K562 (cell line): ENCODE measurements at regions not wholly inside any gene's neighbourhood (a gene's known extent, or its start where the extent isn't known, plus 50 kb on each side); places are given as distances from the start of the nearest gene placed in this dataset.

Experiments
- ATAC-seq: fragments of 200-7000 bp; cut with Tn5 transposase; 3 replicates; pipeline ENCODE4 v1.9.1; 2020; ENCODE audit warnings: moderate library complexity
- BruUV-seq: library from RNA; stranded (reverse); fragments of 400-500 nt; replicated peaks from 2 replicates; lab custom pipeline; 2021; lab: Mats Ljungman, UMichigan
- CTCF ChIA-PET: fragments of 300-600 bp; formaldehyde crosslinking; extraction: SDS; loops from one replicate; lab custom pipeline; 2021; ENCODE audit warnings: low intra/inter-chr PET ratio; lab: Yijun Ruan, JAX
- POLR2A ChIA-PET: fragments of 300-600, 350-650 bp; sonication (Branson Sonifier 250); formaldehyde crosslinking; extraction: SDS; loops from one replicate; lab custom pipeline; 2021; ENCODE audit warnings: antibody characterized with exemption, inconsistent platforms; lab: Yijun Ruan, JAX
- DNase-seq, 4 experiments: peaks; one replicate each; pipeline versions ENCODE4 v3.0.0 to v3.0.0-alpha.2; 2011 to 2018; ENCODE audit warnings: low spot score in 3 of 4, mixed read lengths in 3 of 4; ENCODE audit errors: extremely low read depth in 1 of 4
- FAIRE-seq: peaks from 2 replicates; lab custom pipeline; 2011; peaks lifted over from hg19 to GRCh38; lab: Jason Lieb, UNC
- H2AFZ ChIP-seq: 2 replicates; pipeline ENCODE4 v1.6.0; 2011; ENCODE audit warnings: low read depth, low read length, control low read depth, inconsistent platforms
- H3K27ac ChIP-seq: fragments of 200-600 bp; 3 replicates; pipeline ENCODE4 v1.8.0; 2011; ENCODE audit warnings: low read depth, mild to moderate bottlenecking, control low read depth, inconsistent platforms, low read length, moderate library complexity, mixed read lengths; ENCODE audit errors: extremely low read depth
- H3K27me3 ChIP-seq, 2 experiments: fragments of 300-600 bp in 1 of 2; 2 replicates in 1 of 2; 3 replicates in 1 of 2; pipeline versions ENCODE4 v1.6.0 to v1.8.0; 2011; ENCODE audit warnings: inconsistent platforms in 2 of 2, low read length in 2 of 2, mild to moderate bottlenecking in 1 of 2, mixed read lengths in 1 of 2, moderate library complexity in 1 of 2; ENCODE audit not compliant: control insufficient read depth in 2 of 2, insufficient read depth in 2 of 2
- H3K36me3 ChIP-seq: fragments of 300-600 bp; 3 replicates; pipeline ENCODE4 v1.8.0; 2011; ENCODE audit warnings: mild to moderate bottlenecking, low read length, inconsistent platforms; ENCODE audit not compliant: control insufficient read depth, insufficient read depth
- H3K4me1 ChIP-seq, 2 experiments: fragments of 200-600 bp in 1 of 2; replicated peaks in 1 of 2; 2 replicates in 1 of 2; 3 replicates in 1 of 2; pipeline versions ENCODE4 v1.5.1 to v1.8.0; 2011; ENCODE audit warnings: inconsistent platforms in 2 of 2, low read length in 2 of 2, mild to moderate bottlenecking in 1 of 2, mixed read lengths in 1 of 2, moderate library complexity in 1 of 2; ENCODE audit not compliant: control insufficient read depth in 2 of 2, insufficient read depth in 2 of 2
- H3K4me2 ChIP-seq: 2 replicates; pipeline ENCODE4 v1.6.1; 2011; ENCODE audit warnings: low read length, control low read depth, inconsistent platforms, mixed read lengths; ENCODE audit not compliant: insufficient read depth
- H3K4me3 ChIP-seq: fragments of 200-600 bp; sonication (generic), shearing (Covaris generic); 2 replicates; pipeline ENCODE4 v1.5.1; 2016; ENCODE audit warnings: control low read depth, inconsistent platforms
- H3K79me2 ChIP-seq: fragments of 200-600 bp; 3 replicates; pipeline ENCODE4 v1.8.0; 2011; ENCODE audit warnings: low read length, inconsistent platforms; ENCODE audit not compliant: control insufficient read depth, insufficient read depth
- H3K9ac ChIP-seq, 2 experiments: 2 replicates each; pipeline versions ENCODE4 v1.6.0 to v1.6.1; 2011; ENCODE audit warnings: low read depth in 2 of 2, low read length in 2 of 2, control low read depth in 1 of 2, inconsistent platforms in 1 of 2, mild to moderate bottlenecking in 1 of 2, mixed read lengths in 1 of 2; ENCODE audit not compliant: insufficient read depth in 1 of 2
- H3K9me1 ChIP-seq: one replicate; pipeline ENCODE4 v1.6.0; 2011; ENCODE audit warnings: inconsistent platforms, mild to moderate bottlenecking, low read length, moderate library complexity; ENCODE audit not compliant: control insufficient read depth, insufficient read depth
- H3K9me3 ChIP-seq: replicated peaks from 2 replicates; pipeline ENCODE4 v1.5.1; 2011; ENCODE audit warnings: low read depth, low read length, inconsistent platforms; ENCODE audit not compliant: control insufficient read depth, insufficient read depth
- H4K20me1 ChIP-seq: replicated peaks from 2 replicates; pipeline ENCODE4 v1.6.1; 2011; ENCODE audit warnings: low read length, inconsistent platforms, mixed read lengths; ENCODE audit not compliant: control insufficient read depth, insufficient read depth
- ADNP ChIP-seq: fragments of 200-800 bp; sonication (Bioruptor generic); IDR thresholded peaks from 2 replicates; pipeline ENCODE4 v1.6.1; 2016; ENCODE audit warnings: missing genetic modification characterization, missing compliant biosample characterization
- CXXC5 ChIP-seq: fragments of 250-450 bp; sonication (Bioruptor Pico); IDR thresholded peaks from 2 replicates; pipeline ENCODE4 v1.8.0; 2022; ENCODE audit warnings: inconsistent platforms, mild to moderate bottlenecking, moderate library complexity
- GTF2A2 ChIP-seq: IDR thresholded peaks from 2 replicates; pipeline ENCODE4 v1.6.1; 2016; ENCODE audit warnings: mild to moderate bottlenecking, missing genetic modification characterization, missing compliant biosample characterization
- WGBS: fragments of 100-300 bp; shearing (Covaris generic); methylation state at CpG from one replicate; pipeline ENCODE4 v1.1.6; 2016; ENCODE audit warnings: low coverage, mixed read lengths; ENCODE audit not compliant: insufficient coverage; ENCODE audit errors: missing lambda C conversion rate; 5-methylcytosine and 5-hydroxymethylcytosine counted together
- in situ Hi-C: fragments of 300-500 bp; cut with MboI; formaldehyde crosslinking; loops from 4 replicates; pipeline ENCODE4 v1.15.0; 2018; ENCODE audit warnings: inconsistent platforms, mixed read lengths
- intact Hi-C: fragments of 100-400 bp; cut with micrococcal nuclease; formaldehyde crosslinking; loops from 2 replicates; pipeline ENCODE4 v1.14.2; 2022
- TF ChIP-seq, protein P1 (sequence below): fragments of 250-450 bp; sonication (Bioruptor Pico); IDR thresholded peaks from 2 replicates; pipeline ENCODE4 v1.5.0; 2021
- TF ChIP-seq, protein P2 (sequence below): fragments of 450-650 bp; IDR thresholded peaks from 2 replicates; pipeline ENCODE4 v1.6.1; 2017; ENCODE audit warnings: antibody characterized with exemption

DNA sequence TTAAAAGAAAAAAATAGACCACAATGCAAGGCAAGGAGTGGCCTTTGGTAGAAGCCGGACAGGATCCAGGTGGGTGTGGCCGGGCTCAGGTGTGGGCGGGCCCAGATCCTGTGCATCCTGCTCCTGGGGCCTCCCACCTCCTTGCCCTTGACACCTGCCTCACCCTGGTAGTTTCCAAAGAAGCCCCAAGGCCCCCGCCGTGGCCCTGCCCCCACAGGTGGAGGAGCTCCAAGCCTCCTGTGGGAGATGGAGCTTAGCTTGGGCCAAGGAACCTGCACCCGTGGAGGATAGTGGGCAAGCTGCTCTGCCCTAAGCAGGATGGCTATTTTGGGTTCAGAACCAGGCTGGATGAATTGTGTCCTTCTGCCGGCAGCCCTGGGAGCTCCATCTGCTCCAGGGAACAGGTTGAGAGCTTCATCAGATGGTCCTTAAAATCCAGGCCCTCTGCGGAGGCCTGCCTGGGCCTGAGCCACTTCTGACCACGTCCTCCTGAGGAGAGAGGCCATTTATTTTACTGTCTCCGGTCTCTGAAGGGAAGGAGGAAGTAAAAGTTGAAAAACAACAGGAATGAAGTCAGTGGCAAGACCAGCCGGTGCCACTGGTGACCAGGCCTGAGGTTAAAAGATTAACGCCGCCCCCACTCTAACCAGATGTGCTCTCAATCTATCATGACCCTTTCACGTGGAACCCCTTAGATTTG lies 53.9 kb upstream of the KLF13 start:
- Histone ChIP-seq H3K4me1 (peaks cover 0 to 3% of the 10 kb centered on the region in 2 experiments; a peak in 1 of 5 replicates), H3K27me3 (peaks cover 0 to 29% of the 10 kb centered on the region in 2 experiments; a peak in 2 of 5 replicates), H4K20me1 (no peaks in the 10 kb centered on the region; the same call in 1 of the 2 replicates), H3K9me3 (no peaks in the 10 kb centered on the region), H2AFZ (peak overlapping the region; percentile 23; the same call in 1 of the 2 replicates), H3K4me2 (no peak overlapping the region), H3K9ac (no peak overlapping the region), H3K36me3 (no peaks in the 10 kb centered on the region), H3K9me1 (no peaks in the 10 kb centered on the region), H3K79me2 (no peaks in the 10 kb centered on the region), H3K4me3 (no peak overlapping the region), H3K27ac (no peak overlapping the region)
- ChIA-PET CTCF (no interaction called here), POLR2A (interaction anchor here (1.5 kb wide), 1 partner anchor 12 kb away, joined by 3 read pairs; no protein-coding TSS in a partner anchor)
- ATAC-seq (no peak), DNase-seq (no peak), FAIRE-seq (no peak)
- BruUV-seq, result no TSS peak
- 8% methylated on average over 14 of the region's 14 CpGs for WGBS
- TF ChIP-seq, protein P1, sequence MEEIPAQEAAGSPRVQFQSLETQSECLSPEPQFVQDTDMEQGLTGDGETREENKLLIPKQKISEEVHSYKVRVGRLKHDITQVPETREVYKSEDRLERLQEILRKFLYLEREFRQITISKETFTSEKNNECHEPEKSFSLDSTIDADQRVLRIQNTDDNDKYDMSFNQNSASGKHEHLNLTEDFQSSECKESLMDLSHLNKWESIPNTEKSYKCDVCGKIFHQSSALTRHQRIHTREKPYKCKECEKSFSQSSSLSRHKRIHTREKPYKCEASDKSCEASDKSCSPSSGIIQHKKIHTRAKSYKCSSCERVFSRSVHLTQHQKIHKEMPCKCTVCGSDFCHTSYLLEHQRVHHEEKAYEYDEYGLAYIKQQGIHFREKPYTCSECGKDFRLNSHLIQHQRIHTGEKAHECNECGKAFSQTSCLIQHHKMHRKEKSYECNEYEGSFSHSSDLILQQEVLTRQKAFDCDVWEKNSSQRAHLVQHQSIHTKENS (CRISPR knock-in tag), result no peak
- TF ChIP-seq GTF2A2 (tag), result no peak
- no peak for TF ChIP-seq ADNP (tag)
- no peak for TF ChIP-seq CXXC5
- TF ChIP-seq, protein P2, sequence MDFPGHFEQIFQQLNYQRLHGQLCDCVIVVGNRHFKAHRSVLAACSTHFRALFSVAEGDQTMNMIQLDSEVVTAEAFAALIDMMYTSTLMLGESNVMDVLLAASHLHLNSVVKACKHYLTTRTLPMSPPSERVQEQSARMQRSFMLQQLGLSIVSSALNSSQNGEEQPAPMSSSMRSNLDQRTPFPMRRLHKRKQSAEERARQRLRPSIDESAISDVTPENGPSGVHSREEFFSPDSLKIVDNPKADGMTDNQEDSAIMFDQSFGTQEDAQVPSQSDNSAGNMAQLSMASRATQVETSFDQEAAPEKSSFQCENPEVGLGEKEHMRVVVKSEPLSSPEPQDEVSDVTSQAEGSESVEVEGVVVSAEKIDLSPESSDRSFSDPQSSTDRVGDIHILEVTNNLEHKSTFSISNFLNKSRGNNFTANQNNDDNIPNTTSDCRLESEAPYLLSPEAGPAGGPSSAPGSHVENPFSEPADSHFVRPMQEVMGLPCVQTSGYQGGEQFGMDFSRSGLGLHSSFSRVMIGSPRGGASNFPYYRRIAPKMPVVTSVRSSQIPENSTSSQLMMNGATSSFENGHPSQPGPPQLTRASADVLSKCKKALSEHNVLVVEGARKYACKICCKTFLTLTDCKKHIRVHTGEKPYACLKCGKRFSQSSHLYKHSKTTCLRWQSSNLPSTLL, result no peak
- in situ Hi-C loops (no loop called here), intact Hi-C loops (no loop called here)
